HepG2 (cell line): ENCODE measurements at regions not wholly inside any gene's neighbourhood (a gene's known extent, or its start where the extent isn't known, plus 50 kb on each side); places are given as distances from the start of the nearest gene placed in this dataset.

Experiments
- ATAC-seq: fragments of 200-7000 bp; cut with Tn5 transposase; 3 replicates; pipeline ENCODE4 v1.9.1; 2020; ENCODE audit warnings: mild to moderate bottlenecking, moderate library complexity
- BruUV-seq: library from RNA; stranded (reverse); fragments of 400-500 nt; replicated peaks from 2 replicates; lab custom pipeline; 2021; lab: Mats Ljungman, UMichigan
- CTCF ChIA-PET: fragments of 300-600 bp; formaldehyde crosslinking; extraction: SDS; loops from one replicate; lab custom pipeline; 2021; ENCODE audit warnings: low total read pairs, inconsistent platforms, low intra/inter-chr PET ratio; lab: Yijun Ruan, JAX
- POLR2A ChIA-PET: fragments of 350-600 bp; sonication (Branson Sonifier 250); formaldehyde crosslinking; loops from one replicate; lab custom pipeline; 2020; ENCODE audit warnings: antibody characterized with exemption, inconsistent platforms; lab: Yijun Ruan, JAX
- DNase-seq: peaks from one replicate; pipeline ENCODE4 v3.0.0-alpha.2; 2015; ENCODE audit warnings: low spot score
- FAIRE-seq: peaks from 3 replicates; lab custom pipeline; 2011; peaks lifted over from hg19 to GRCh38; lab: Jason Lieb, UNC
- H2AFZ ChIP-seq: one replicate; pipeline ENCODE4 v1.6.1; 2011; ENCODE audit warnings: low read length, inconsistent platforms
- H3K27ac ChIP-seq: fragments of 300-600 bp; 3 replicates; pipeline ENCODE4 v1.8.0; 2011; ENCODE audit warnings: mixed run types, mild to moderate bottlenecking, mixed read lengths, low read length, inconsistent platforms; ENCODE audit not compliant: insufficient read depth; ENCODE audit errors: extremely low read length
- H3K27me3 ChIP-seq, 2 experiments: fragments of 200-600 bp in 1 of 2; 2 replicates in 1 of 2; 3 replicates in 1 of 2; pipeline versions ENCODE4 v1.6.0 to v1.8.0; 2011; ENCODE audit warnings: low read length in 2 of 2, mild to moderate bottlenecking in 2 of 2, moderate library complexity in 2 of 2, inconsistent platforms in 1 of 2; ENCODE audit not compliant: insufficient read depth in 2 of 2, control insufficient read depth in 1 of 2
- H3K36me3 ChIP-seq, 2 experiments: fragments of 200-600 bp in 1 of 2; replicated peaks in 1 of 2; 2 replicates in 1 of 2; 3 replicates in 1 of 2; pipeline versions ENCODE4 v1.5.1 to v1.8.0; 2011; ENCODE audit warnings: low read length in 2 of 2, inconsistent platforms in 1 of 2; ENCODE audit not compliant: insufficient read depth in 2 of 2, control insufficient read depth in 1 of 2
- H3K4me1 ChIP-seq: 2 replicates; pipeline ENCODE4 v1.5.1; 2012; ENCODE audit warnings: low read length, inconsistent platforms; ENCODE audit not compliant: insufficient read depth
- H3K4me2 ChIP-seq: 2 replicates; pipeline ENCODE4 v1.6.0; 2011; ENCODE audit warnings: low read depth, low read length, inconsistent platforms
- H3K4me3 ChIP-seq, 3 experiments: fragments of 200-600 bp in 1 of 3; sonication (generic), shearing (Covaris generic) in 1 of 3; replicated peaks in 1 of 3; 2 replicates each; pipeline ENCODE4 v1.5.1; 2011 to 2016; ENCODE audit warnings: low read length in 3 of 3, inconsistent platforms in 2 of 3, low read depth in 2 of 3, mild to moderate bottlenecking in 2 of 3, control low read depth in 1 of 3, mixed read lengths in 1 of 3; ENCODE audit not compliant: insufficient read depth in 1 of 3
- H3K79me2 ChIP-seq: one replicate; pipeline ENCODE4 v1.6.1; 2011; ENCODE audit warnings: low read length, inconsistent platforms; ENCODE audit not compliant: insufficient read depth
- H3K9ac ChIP-seq: 2 replicates; pipeline ENCODE4 v1.6.0; 2011; ENCODE audit warnings: mild to moderate bottlenecking, low read depth, low read length, inconsistent platforms; ENCODE audit not compliant: insufficient read depth
- H3K9me3 ChIP-seq: 2 replicates; pipeline ENCODE4 v1.5.1; 2012; ENCODE audit warnings: mild to moderate bottlenecking, low read length
- H4K20me1 ChIP-seq: 2 replicates; pipeline ENCODE4 v1.6.0; 2011; ENCODE audit warnings: inconsistent platforms, mild to moderate bottlenecking, low read length, moderate library complexity; ENCODE audit not compliant: insufficient read depth
- ELF1 ChIP-seq: sonication (generic); formaldehyde crosslinking; IDR thresholded peaks from 2 replicates; pipeline ENCODE4 v1.4.0; 2020; ENCODE audit warnings: missing genetic modification reagents
- FOXA3 ChIP-seq: IDR thresholded peaks from 2 replicates; pipeline ENCODE4 v1.6.1; 2016; ENCODE audit warnings: missing genetic modification reagents, missing compliant biosample characterization
- KDM4B ChIP-seq: sonication (generic); formaldehyde crosslinking; IDR thresholded peaks from 2 replicates; pipeline ENCODE4 v1.4.0; 2020; ENCODE audit warnings: missing genetic modification reagents
- KDM5A ChIP-seq: fragments of 200-600 bp; sonication (generic); IDR thresholded peaks from 2 replicates; pipeline ENCODE4 v1.7.0; 2018; ENCODE audit warnings: antibody characterized with exemption, mild to moderate bottlenecking, low read length, borderline replicate concordance
- RBM39 ChIP-seq: fragments of 200-400 bp; formaldehyde crosslinking; IDR thresholded peaks from one replicate; pipeline ENCODE4 v1.6.1; 2018; ENCODE audit warnings: antibody characterized with exemption, mild to moderate bottlenecking, low read depth, low read length; ENCODE audit not compliant: poor library complexity, severe bottlenecking
- SMAD1 ChIP-seq: sonication (generic); formaldehyde crosslinking; IDR thresholded peaks from 2 replicates; pipeline ENCODE4 v1.4.0; 2020; ENCODE audit warnings: missing genetic modification reagents, low read depth, mild to moderate bottlenecking, borderline replicate concordance
- TBX2 ChIP-seq: sonication (generic); formaldehyde crosslinking; IDR thresholded peaks from 2 replicates; pipeline ENCODE4 v1.5.0; 2020; ENCODE audit warnings: missing genetic modification reagents, mild to moderate bottlenecking, borderline replicate concordance
- TCF7 ChIP-seq: sonication (generic); IDR thresholded peaks from 2 replicates; pipeline ENCODE4 v1.6.1; 2016; ENCODE audit warnings: antibody characterized with exemption, low read depth
- ZKSCAN5 ChIP-seq: sonication (generic); formaldehyde crosslinking; IDR thresholded peaks from 2 replicates; pipeline ENCODE4 v1.5.1; 2020; ENCODE audit warnings: mild to moderate bottlenecking, missing genetic modification reagents
- ZNF737 ChIP-seq: sonication (generic); formaldehyde crosslinking; IDR thresholded peaks from 2 replicates; pipeline ENCODE4 v1.5.0; 2020; ENCODE audit warnings: missing genetic modification reagents, mild to moderate bottlenecking, borderline replicate concordance
- ZSCAN21 ChIP-seq: sonication (generic); formaldehyde crosslinking; IDR thresholded peaks from 2 replicates; pipeline ENCODE4 v1.8.0; 2022; ENCODE audit warnings: mild to moderate bottlenecking, missing genetic modification reagents, moderate library complexity, borderline replicate concordance
- WGBS: methylation state at CpG from one replicate; pipeline ENCODE4 v1.1.6; 2017; ENCODE audit warnings: low lambda C conversion rate; 5-methylcytosine and 5-hydroxymethylcytosine counted together
- in situ Hi-C: cut with HindIII; loops from 2 replicates; pipeline ENCODE4 v1.10.0; 2017; ENCODE audit warnings: low pct_unique_long_range_greater_than_20kb; ENCODE audit not compliant: extremely low pct_ligation_motif_present
- intact Hi-C: fragments of 100-400 bp; cut with micrococcal nuclease; formaldehyde crosslinking; loops from one replicate; pipeline ENCODE4 v1.10.0; 2022; ENCODE audit not compliant: unreplicated experiment
- TF ChIP-seq, protein P1 (sequence below): IDR thresholded peaks from 2 replicates; pipeline ENCODE4 v1.6.1; 2016; ENCODE audit warnings: missing compliant biosample characterization, missing genetic modification reagents, borderline replicate concordance
- TF ChIP-seq, protein P2 (sequence below): sonication (generic); formaldehyde crosslinking; IDR thresholded peaks from 2 replicates; pipeline ENCODE4 v1.5.1; 2020; ENCODE audit warnings: missing genetic modification reagents, mild to moderate bottlenecking, borderline replicate concordance
- TF ChIP-seq, protein P3 (sequence below): sonication (generic); formaldehyde crosslinking; IDR thresholded peaks from 2 replicates; pipeline ENCODE4 v1.4.0; 2020; ENCODE audit warnings: missing genetic modification reagents
- TF ChIP-seq, protein P4 (sequence below): sonication (generic); formaldehyde crosslinking; IDR thresholded peaks from 2 replicates; pipeline ENCODE4 v1.8.0; 2022; ENCODE audit warnings: low read depth, missing genetic modification reagents

DNA sequence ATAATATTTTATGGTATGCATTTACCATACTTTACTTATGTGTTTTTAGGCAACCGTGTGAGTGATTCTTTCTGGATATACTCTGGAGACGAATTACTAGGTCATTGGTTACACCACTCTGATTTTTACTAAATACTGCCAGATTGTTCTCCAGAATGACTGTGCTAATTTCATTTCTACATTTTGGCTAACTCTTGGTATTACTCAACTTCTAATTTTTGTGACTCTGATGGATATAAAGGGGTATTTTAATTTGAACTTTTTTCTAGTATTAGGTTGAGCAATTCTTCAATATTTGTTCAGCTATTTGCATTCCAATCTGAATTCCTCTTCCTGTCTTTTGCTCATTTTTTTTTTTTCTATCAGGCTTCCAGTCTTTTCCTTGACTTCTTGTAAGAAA, 223.6 kb downstream of the MDFIC start:
- ChIA-PET POLR2A (no interaction called here), CTCF (no interaction called here)
- Histone ChIP-seq H3K4me1 (peaks cover 11% of the 10 kb centered on the region), H4K20me1 (no peaks in the 10 kb centered on the region), H3K27ac (no peak overlapping the region), H3K36me3 (no peaks in the 10 kb centered on the region), H3K4me2 (no peak overlapping the region), H3K9me3 (no peaks in the 10 kb centered on the region; the same call in 1 of the 2 replicates), H3K79me2 (no peaks in the 10 kb centered on the region), H2AFZ (no peak overlapping the region), H3K4me3 (no peak overlapping the region), H3K9ac (no peak overlapping the region), H3K27me3 (no peaks in the 10 kb centered on the region)
- TF ChIP-seq, protein P1, sequence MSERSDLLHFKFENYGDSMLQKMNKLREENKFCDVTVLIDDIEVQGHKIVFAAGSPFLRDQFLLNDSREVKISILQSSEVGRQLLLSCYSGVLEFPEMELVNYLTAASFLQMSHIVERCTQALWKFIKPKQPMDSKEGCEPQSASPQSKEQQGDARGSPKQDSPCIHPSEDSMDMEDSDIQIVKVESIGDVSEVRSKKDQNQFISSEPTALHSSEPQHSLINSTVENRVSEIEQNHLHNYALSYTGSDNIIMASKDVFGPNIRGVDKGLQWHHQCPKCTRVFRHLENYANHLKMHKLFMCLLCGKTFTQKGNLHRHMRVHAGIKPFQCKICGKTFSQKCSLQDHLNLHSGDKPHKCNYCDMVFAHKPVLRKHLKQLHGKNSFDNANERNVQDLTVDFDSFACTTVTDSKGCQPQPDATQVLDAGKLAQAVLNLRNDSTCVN (CRISPR knock-in tag) = no peak
- no peak for TF ChIP-seq RBM39
- TF ChIP-seq, protein P2, sequence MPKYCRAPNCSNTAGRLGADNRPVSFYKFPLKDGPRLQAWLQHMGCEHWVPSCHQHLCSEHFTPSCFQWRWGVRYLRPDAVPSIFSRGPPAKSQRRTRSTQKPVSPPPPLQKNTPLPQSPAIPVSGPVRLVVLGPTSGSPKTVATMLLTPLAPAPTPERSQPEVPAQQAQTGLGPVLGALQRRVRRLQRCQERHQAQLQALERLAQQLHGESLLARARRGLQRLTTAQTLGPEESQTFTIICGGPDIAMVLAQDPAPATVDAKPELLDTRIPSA = no peak
- TF ChIP-seq FOXA3 (CRISPR knock-in tag) = no peak
- TF ChIP-seq, protein P3, sequence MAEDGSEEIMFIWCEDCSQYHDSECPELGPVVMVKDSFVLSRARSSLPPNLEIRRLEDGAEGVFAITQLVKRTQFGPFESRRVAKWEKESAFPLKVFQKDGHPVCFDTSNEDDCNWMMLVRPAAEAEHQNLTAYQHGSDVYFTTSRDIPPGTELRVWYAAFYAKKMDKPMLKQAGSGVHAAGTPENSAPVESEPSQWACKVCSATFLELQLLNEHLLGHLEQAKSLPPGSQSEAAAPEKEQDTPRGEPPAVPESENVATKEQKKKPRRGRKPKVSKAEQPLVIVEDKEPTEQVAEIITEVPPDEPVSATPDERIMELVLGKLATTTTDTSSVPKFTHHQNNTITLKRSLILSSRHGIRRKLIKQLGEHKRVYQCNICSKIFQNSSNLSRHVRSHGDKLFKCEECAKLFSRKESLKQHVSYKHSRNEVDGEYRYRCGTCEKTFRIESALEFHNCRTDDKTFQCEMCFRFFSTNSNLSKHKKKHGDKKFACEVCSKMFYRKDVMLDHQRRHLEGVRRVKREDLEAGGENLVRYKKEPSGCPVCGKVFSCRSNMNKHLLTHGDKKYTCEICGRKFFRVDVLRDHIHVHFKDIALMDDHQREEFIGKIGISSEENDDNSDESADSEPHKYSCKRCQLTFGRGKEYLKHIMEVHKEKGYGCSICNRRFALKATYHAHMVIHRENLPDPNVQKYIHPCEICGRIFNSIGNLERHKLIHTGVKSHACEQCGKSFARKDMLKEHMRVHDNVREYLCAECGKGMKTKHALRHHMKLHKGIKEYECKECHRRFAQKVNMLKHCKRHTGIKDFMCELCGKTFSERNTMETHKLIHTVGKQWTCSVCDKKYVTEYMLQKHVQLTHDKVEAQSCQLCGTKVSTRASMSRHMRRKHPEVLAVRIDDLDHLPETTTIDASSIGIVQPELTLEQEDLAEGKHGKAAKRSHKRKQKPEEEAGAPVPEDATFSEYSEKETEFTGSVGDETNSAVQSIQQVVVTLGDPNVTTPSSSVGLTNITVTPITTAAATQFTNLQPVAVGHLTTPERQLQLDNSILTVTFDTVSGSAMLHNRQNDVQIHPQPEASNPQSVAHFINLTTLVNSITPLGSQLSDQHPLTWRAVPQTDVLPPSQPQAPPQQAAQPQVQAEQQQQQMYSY (CRISPR knock-in tag) = no peak
- no peak for TF ChIP-seq ZSCAN21 (CRISPR knock-in tag)
- TF ChIP-seq, protein P4, sequence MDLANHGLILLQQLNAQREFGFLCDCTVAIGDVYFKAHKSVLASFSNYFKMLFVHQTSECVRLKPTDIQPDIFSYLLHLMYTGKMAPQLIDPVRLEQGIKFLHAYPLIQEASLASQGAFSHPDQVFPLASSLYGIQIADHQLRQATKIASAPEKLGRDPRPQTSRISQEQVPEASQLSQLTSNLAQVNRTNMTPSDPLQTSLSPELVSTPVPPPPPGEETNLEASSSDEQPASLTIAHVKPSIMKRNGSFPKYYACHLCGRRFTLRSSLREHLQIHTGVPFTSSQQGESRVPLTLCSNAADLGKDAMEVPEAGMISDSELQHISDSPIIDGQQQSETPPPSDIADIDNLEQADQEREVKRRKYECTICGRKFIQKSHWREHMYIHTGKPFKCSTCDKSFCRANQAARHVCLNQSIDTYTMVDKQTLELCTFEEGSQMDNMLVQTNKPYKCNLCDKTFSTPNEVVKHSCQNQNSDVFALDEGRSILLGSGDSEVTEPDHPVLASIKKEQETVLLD = no peak
- no peak for TF ChIP-seq TBX2 (CRISPR knock-in tag)
- no peak for TF ChIP-seq KDM5A
- no peak for TF ChIP-seq TCF7
- no peak for TF ChIP-seq KDM4B (CRISPR knock-in tag)
- TF ChIP-seq ELF1 = no peak
- no peak for TF ChIP-seq ZNF737
- TF ChIP-seq SMAD1 = no peak
- TF ChIP-seq ZKSCAN5 (CRISPR knock-in tag) = no peak
- no TSS peak for BruUV-seq
- intact Hi-C loops = no loop called here
- in situ Hi-C loops = no loop called here
- DNase-seq (no peak), ATAC-seq (no peak), FAIRE-seq (no peak)
- WGBS = 9% methylated on average over 2 of the region's 2 CpGs
